GM18867 (cell line): ENCODE measurements at regions not wholly inside any gene's neighbourhood (a gene's known extent, or its start where the extent isn't known, plus 50 kb on each side); places are given as distances from the start of the nearest gene placed in this dataset.

Experiments used
- ATAC-seq: cut with Tn5 transposase; IDR thresholded peaks from one replicate; pipeline ENCODE4 v1.9.1; 2021; ENCODE audit warnings: mild to moderate bottlenecking, moderate library complexity; ENCODE audit not compliant: unreplicated experiment

GRCh38 chr2:60324536-60324935 lies 228.9 kb downstream of the BCL11A start:
- no peak for ATAC-seq

GRCh38 chr2:60321816-60322215 lies 231.6 kb downstream of the BCL11A start:
- no peak for ATAC-seq

- ATAC-seq, result no peak
Observed at GRCh38 chr2:60320724-60321123, 232.7 kb downstream of the BCL11A start.

- ATAC-seq, result no peak
Observed at GRCh38 chr2:60319031-60319547, 234.4 kb downstream of the BCL11A start.

GRCh38 chr2:60318544-60318943 lies 234.9 kb downstream of the BCL11A start:
- no peak for ATAC-seq

GRCh38 chr2:60317844-60318243 lies 235.6 kb downstream of the BCL11A start:
- peak; percentile 81 for ATAC-seq

GRCh38 chr2:60317034-60317386 lies 236.4 kb downstream of the BCL11A start:
- no peak for ATAC-seq

- peak; percentile 32 for ATAC-seq
Observed at GRCh38 chr2:60316381-60317033, 236.9 kb downstream of the BCL11A start.

GRCh38 chr2:60313470-60314172 lies 239.8 kb downstream of the BCL11A start:
- ATAC-seq, result peak; percentile 28

GRCh38 chr2:60312618-60313017 lies 240.8 kb downstream of the BCL11A start:
- ATAC-seq, result peak; percentile 81

GRCh38 chr2:60311524-60311923 lies 241.9 kb downstream of the BCL11A start:
- ATAC-seq, result peak; percentile 36

GRCh38 chr2:60309941-60310660 lies 243.4 kb downstream of the BCL11A start:
- no peak for ATAC-seq

GRCh38 chr2:60309336-60309735 lies 244.1 kb downstream of the BCL11A start:
- ATAC-seq, result no peak

- ATAC-seq, result no peak
Observed at GRCh38 chr2:60306267-60306861, 247.1 kb downstream of the BCL11A start.

GRCh38 chr2:60303680-60304079 lies 249.8 kb downstream of the BCL11A start:
- no peak for ATAC-seq

- ATAC-seq, result no peak
Observed at GRCh38 chr2:60302377-60303126, 250.9 kb downstream of the BCL11A start.

GRCh38 chr2:60301726-60302125 lies 251.7 kb downstream of the BCL11A start:
- no peak for ATAC-seq

- no peak for ATAC-seq
Observed at GRCh38 chr2:60299179-60299578, 254.3 kb downstream of the BCL11A start.

- ATAC-seq, result no peak
Observed at GRCh38 chr2:60298006-60298696, 255.3 kb downstream of the BCL11A start.
